Stimulated activated naive B cell treated with anti-CD40 and anti-IgM and Interleukin-4, amounts not matched to agents 10 μg/mL and 1 μg/mL and 100 μg/mL, for 72 hours (primary cell): ENCODE measurements at regions not wholly inside any gene's neighbourhood (a gene's known extent, or its start where the extent isn't known, plus 50 kb on each side); places are given as distances from the start of the nearest gene placed in this dataset.

Experiments
- ATAC-seq, 2 donors: fragments of 150-1000 bp; cut with Tn5 transposase; replicated peaks; 2 replicates each; pipeline ENCODE4 v1.10.0; 2021; ENCODE audit warnings: moderate library complexity in 1 of 2
- DNase-seq: peaks from one replicate; pipeline ENCODE4 v3.0.0; 2021
- H3K27ac Mint-ChIP-seq: one replicate; pipeline ENCODE4 v1.8.0; 2022; ENCODE audit warnings: mild to moderate bottlenecking, mixed read lengths
- H3K27me3 Mint-ChIP-seq, 2 donors: one replicate each; pipeline ENCODE4 v1.8.0; 2022; ENCODE audit warnings: mixed read lengths in 2 of 2
- H3K36me3 Mint-ChIP-seq, 2 donors: one replicate each; pipeline ENCODE4 v1.8.0; 2022; ENCODE audit warnings: mixed read lengths in 2 of 2, mild to moderate bottlenecking in 1 of 2
- H3K4me1 Mint-ChIP-seq, 2 donors: one replicate each; pipeline ENCODE4 v1.8.0; 2022; ENCODE audit warnings: mixed read lengths in 2 of 2, mild to moderate bottlenecking in 1 of 2
- H3K4me3 Mint-ChIP-seq, 2 donors: one replicate each; pipeline ENCODE4 v1.8.0; 2022; ENCODE audit warnings: mild to moderate bottlenecking in 2 of 2, mixed read lengths in 2 of 2, moderate library complexity in 1 of 2
- H3K9me3 Mint-ChIP-seq, 2 donors: one replicate each; pipeline ENCODE4 v1.8.0; 2022; ENCODE audit warnings: mixed read lengths in 2 of 2, mild to moderate bottlenecking in 1 of 2

DNA sequence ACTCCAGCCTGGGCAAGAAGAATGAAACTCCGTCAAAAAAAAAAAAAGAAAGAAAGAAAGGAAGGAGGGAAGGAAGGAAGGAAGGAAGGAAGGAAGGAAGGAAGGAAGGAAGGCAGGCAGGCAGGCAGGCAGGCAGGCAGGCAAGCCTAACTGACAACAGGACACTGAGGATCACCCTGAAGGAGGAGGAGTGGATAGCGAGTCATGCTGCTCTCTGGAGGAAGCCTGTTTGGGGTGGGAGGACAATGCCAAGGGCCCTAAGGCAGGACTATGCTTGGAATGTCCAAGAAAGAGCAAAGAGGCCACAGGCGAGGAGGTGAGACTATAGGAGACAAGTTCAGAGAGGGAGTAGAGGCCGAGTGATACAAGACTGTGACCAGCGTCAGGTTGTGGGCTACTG lies 107.0 kb upstream of the PARD3 start:
- ATAC-seq (no peak), DNase-seq (no peak)
- Mint-ChIP-seq H3K36me3 (peaks cover 0 to 2% of the 10 kb centered on the region in 2 donors), H3K4me1 (no peaks in the 10 kb centered on the region), H3K27ac (no peak overlapping the region), H3K27me3 (no peaks in the 10 kb centered on the region), H3K9me3 (peaks cover 8 to 10% of the 10 kb centered on the region in 2 donors), H3K4me3 (no peak overlapping the region)

DNA sequence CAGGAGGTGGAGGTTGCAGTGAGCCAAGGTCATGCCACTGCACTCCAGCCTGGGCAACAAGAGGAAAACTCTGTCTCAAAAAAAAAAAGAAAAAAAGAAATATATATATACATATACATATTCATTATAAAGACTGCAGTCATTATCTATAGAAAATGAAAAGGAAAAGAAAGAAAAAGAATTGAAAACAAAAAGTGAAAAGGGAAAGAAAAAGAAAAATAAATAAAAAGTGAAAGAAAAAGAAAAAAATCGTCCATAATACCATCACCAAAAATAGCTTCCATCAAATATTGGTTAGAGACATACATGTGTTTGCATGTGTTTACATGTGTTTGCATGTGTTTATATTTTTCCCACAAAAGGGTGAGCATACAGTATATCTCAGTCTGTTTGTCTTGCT lies 105.5 kb upstream of the PARD3 start:
- Mint-ChIP-seq H3K4me1 (no peaks in the 10 kb centered on the region), H3K27ac (no peak overlapping the region), H3K9me3 (peaks cover 8 to 10% of the 10 kb centered on the region in 2 donors), H3K27me3 (no peaks in the 10 kb centered on the region), H3K4me3 (no peak overlapping the region), H3K36me3 (peaks cover 0 to 2% of the 10 kb centered on the region in 2 donors)
- DNase-seq (no peak), ATAC-seq (no peak)

DNA sequence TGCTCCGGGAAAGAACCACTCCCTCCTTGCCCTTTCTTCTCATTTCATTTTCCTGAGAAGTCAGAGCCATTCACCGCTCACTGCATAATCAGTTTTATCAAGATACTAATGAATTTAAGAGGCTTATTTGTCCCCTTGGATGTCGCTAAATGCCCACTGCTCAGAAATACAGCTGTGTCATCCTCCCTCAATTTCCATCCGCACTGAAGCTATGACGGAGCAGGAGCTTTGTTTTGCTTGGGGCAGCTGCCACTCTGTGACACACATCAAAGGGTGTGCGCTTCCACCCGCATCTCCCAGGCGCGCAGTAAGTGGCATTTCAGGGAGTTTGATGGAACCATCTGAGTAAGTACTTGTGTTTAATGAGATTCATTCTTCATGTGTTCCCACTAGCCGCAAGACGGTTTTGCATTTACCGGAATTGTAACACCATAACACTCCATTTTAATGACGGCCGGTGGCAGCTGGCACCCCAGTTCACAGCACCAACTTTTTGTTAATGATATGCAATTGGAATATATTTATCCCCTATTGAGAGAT lies 103.8 kb upstream of the PARD3 start:
- no peak for ATAC-seq
- Mint-ChIP-seq H3K9me3 (peaks cover 3 to 7% of the 10 kb centered on the region in 2 donors), H3K4me1 (no peaks in the 10 kb centered on the region), H3K36me3 (no peaks in the 10 kb centered on the region), H3K27ac (no peak overlapping the region), H3K27me3 (no peaks in the 10 kb centered on the region), H3K4me3 (no peak overlapping the region)
- DNase-seq, result no peak

DNA sequence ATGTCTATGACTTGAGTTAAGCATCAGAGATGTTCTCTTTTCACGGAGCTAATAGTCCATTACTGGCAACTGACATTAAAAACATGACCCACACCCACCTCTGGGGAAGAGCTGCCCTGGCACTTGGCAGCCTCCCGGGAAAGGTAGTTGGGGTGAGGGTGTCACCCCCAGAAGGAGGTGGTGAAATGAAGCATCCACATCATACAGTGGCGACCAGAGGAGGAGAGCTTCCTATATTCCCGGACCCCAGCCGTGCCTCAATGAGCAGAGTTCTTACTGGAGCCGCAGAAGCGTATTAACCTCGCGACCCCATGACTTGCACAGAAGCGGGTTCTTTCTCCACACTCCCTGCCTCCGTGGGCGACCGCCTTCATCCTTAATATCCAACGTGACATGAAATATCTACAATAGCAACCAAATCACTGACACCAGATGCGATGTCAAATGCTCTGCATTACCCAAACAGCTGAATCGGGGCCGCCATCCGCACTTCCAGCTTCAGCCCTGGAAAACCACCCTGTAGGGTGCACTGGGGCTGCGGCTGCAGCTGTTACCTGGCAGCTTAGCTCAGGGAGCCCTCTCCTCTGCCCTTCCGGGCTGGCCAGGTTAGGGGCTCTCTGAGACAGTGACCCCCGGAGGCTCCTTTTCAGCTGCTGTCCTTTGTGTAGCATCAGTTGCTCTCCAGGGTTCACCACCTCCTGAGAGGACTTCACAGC lies 103.1 kb upstream of the PARD3 start:
- Mint-ChIP-seq H3K27ac (no peak overlapping the region), H3K9me3 (peaks cover 3 to 7% of the 10 kb centered on the region in 2 donors), H3K4me3 (no peak overlapping the region), H3K4me1 (no peaks in the 10 kb centered on the region), H3K27me3 (no peaks in the 10 kb centered on the region), H3K36me3 (no peaks in the 10 kb centered on the region)
- DNase-seq, result no peak
- ATAC-seq, result no peak

DNA sequence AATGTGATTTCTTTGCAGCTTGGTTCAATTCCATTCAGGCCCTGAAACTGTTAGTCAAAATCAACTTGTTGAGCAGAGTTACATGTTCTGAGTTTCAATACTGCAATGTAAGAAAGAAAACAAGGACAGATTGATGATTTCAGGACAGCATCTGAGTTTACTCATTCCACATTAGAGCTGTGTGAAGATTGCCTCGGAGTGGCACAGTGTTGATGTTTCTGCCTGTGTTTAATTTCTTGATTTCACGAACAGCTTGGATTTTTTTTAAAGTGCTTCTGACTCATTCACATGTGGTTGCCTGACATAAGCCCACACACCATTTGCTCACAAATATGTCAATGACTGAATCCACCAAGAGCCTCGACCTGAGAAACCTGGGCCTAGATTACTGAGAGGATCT lies 101.2 kb upstream of the PARD3 start:
- Mint-ChIP-seq H3K36me3 (no peaks in the 10 kb centered on the region), H3K9me3 (peaks cover 0 to 1% of the 10 kb centered on the region in 2 donors), H3K4me3 (no peak overlapping the region), H3K4me1 (no peaks in the 10 kb centered on the region), H3K27ac (no peak overlapping the region), H3K27me3 (no peaks in the 10 kb centered on the region)
- ATAC-seq (no peak), DNase-seq (no peak)

DNA sequence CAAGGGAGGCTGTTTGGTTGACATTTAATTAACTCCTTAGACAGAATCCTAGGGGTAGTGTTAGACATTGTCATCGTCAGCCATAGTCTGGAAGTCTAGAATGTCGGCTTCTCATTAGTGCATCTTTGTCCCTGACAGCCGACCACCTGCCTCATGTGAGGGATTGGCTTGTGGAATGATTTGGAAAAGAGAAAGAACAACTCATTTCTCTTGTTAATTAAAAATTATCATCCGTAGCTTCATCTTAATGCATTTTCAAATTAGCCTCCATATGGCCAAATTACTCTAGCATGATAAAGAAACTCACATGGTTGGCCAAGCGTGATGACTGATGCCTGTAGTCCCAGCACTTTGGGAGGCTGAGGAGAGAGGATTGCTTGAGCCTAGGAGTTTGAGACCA lies 97.7 kb upstream of the PARD3 start:
- ATAC-seq (no peak), DNase-seq (no peak)
- H3K27ac Mint-ChIP-seq, result no peak overlapping the region
- no peaks in the 10 kb centered on the region for H3K36me3 Mint-ChIP-seq
- H3K27me3 Mint-ChIP-seq, result no peaks in the 10 kb centered on the region
- H3K4me3 Mint-ChIP-seq, result no peak overlapping the region
- peaks cover 0 to 1% of the 10 kb centered on the region in 2 donors for H3K9me3 Mint-ChIP-seq
- no peaks in the 10 kb centered on the region for H3K4me1 Mint-ChIP-seq

DNA sequence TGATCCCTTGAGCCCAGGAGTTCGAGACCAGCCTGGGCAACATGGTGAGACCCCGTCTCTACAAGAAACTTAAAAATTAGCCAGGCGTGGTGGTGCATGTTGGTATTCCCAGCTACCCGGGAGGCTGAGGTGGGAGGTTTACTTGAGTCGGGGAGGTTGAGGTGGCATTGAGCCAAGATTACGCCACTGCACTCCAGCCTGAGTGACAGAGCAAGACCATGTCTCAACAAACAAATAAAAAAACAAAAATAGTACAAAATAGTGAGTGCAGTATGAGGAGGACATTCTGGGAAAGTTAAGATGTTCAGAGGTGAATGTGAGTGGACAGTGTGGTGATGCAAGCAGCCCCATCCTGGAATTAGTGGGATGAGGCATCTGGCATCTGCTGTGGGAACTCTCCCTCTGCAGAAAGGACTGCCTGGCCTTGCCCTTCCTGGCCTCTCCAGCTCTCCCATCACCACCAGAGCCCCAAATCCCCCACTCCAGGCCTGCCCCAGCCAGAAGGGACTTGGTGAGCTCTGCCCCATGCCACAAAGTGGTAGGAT lies 96.6 kb upstream of the PARD3 start:
- H3K36me3 Mint-ChIP-seq, result no peaks in the 10 kb centered on the region
- ATAC-seq (no peak), DNase-seq (no peak)
- H3K4me3 Mint-ChIP-seq, result no peak overlapping the region
- no peaks in the 10 kb centered on the region for H3K27me3 Mint-ChIP-seq
- H3K9me3 Mint-ChIP-seq, result peaks cover 0 to 1% of the 10 kb centered on the region in 2 donors
- H3K27ac Mint-ChIP-seq, result no peak overlapping the region
- H3K4me1 Mint-ChIP-seq, result no peaks in the 10 kb centered on the region

DNA sequence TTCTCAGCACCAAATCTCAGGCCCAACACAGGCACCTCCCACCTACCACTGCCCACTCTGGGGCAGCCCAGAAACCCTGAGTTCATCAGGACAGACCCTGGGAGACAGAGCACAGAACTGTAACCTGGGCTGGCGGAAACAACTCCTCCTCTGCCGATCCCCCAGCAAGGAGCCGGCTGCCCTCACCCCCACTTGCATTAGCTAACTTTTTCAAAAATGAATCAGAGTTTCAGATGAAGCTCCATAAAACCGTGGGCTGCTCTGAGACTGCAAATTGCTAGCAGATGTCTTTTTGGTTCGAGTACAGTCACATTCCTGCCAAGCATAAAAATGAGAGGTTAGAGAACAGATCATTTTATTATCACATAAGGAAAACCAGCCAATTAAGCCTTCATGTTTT lies 93.4 kb upstream of the PARD3 start:
- Mint-ChIP-seq H3K27me3 (no peaks in the 10 kb centered on the region), H3K4me1 (no peaks in the 10 kb centered on the region), H3K36me3 (no peaks in the 10 kb centered on the region), H3K4me3 (no peak overlapping the region), H3K9me3 (peaks cover 0 to 1% of the 10 kb centered on the region in 2 donors), H3K27ac (no peak overlapping the region)
- DNase-seq (no peak), ATAC-seq (no peak)

DNA sequence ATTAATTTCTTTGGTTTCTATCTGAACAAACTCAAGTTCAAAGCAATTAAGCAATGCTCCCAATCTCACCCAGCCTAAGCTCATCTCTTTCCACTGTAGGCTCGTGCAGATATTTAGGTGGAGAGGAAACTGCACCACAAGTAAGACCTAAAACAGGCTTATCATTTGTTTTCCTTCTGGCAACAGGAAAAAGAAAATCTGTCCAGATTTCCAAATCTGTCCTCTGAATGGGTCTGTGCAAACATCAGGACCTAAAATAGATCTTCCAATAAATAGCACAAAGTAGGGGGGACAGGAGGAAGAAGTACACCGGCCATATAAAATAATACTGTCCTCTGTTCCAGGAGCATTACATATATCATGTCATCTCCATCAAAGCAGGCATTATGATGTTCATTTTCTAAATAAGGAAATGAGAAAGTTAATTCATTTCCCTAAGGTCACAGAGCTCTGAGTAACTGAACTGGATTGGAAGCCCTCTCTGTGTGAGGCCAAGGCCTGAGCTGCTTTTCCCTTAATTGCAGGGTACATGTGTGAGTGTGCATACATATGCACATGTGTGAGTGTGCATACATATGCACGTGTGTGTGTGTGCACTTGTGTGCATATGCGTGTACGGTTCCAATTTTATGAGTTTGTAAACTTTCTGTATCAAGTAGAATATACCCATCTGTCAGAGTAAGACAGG lies 92.8 kb upstream of the PARD3 start:
- Mint-ChIP-seq H3K4me3 (no peak overlapping the region), H3K27ac (no peak overlapping the region), H3K9me3 (peaks cover 0 to 1% of the 10 kb centered on the region in 2 donors), H3K4me1 (no peaks in the 10 kb centered on the region), H3K27me3 (no peaks in the 10 kb centered on the region), H3K36me3 (no peaks in the 10 kb centered on the region)
- DNase-seq (no peak), ATAC-seq (peak in 1 of 2 donors; percentile 16)

DNA sequence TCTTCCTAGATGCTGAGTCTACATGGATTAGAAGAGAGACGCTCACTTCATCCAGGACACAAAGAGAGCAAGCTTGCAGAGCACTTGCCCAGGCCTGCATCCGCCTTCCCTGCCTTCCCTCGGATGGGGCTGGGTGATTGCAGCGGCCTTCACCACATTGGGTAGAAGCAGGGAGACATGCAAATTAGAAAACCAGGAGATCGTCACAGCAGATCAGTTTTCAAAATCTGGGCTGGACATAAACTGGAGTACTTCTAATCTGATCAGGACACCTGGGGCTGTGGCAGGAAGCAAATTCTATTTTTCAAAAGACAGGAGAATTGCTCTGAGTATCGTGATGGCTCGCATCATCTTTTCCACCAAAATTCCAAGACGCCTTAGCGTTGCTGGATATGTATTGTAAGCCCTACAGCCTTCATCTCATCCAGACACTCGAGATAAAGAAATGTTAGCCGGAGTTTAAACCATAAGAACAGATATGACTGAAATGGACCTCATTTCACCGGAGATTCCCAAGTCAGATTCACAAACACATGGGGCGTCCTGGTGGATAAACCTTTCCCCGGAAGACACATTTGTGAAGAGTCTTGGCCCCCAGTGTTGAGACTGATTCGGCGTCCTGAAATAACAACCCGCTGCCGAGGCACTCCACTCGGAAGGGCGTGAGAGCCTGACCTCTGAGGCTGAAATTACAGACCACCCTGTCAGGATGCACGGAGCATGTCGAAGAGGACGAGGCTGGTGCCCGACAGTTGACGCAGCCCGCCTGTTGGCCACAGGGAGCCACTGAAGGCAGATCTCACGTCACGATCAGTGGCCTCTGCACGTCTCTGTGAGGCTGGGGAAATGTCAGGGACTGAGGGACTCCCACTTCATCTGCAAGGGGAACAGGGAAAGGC lies 91.2 kb upstream of the PARD3 start:
- no peak for ATAC-seq
- no peak overlapping the region for H3K27ac Mint-ChIP-seq

DNA sequence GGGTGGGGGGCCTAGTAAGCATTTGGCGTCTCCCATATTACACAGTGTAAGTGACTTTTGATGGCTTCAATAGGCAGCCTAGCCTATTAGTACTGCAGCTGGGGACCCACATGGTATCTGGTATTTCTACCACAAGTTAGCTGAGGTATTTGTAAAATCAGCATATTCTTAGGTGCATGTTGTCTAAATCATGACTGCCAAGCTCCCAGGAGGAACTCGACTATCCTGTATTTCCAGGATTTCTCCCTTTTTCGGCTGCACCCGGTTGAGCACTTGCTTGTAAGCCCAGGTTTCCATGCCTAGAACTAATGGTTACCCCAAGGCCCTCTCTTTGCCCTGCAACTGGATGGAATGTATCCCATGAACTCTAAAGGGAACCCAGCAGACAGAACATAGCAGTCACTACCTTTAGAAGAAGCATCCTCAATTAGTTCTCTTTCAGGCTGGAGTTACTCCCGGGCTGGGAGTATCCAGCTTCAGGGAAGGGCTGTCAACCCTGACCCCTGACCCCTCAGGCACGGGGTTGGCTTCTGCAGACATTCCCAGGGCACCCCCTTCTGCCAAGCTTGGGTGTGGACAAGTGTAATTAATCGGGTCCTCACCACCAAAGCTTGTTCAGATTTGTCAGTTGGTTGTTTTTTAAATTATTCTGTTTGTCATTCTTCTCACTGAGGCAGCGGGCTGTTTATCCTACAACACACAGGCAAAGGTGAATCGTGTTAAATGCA lies 90.3 kb upstream of the PARD3 start:
- Mint-ChIP-seq H3K36me3 (no peaks in the 10 kb centered on the region), H3K9me3 (no peaks in the 10 kb centered on the region), H3K27me3 (no peaks in the 10 kb centered on the region), H3K4me3 (no peak overlapping the region), H3K4me1 (no peaks in the 10 kb centered on the region), H3K27ac (no peak overlapping the region)
- ATAC-seq (no peak), DNase-seq (no peak)

More for the DNA sequence above, 91.2 kb upstream of the PARD3 start:
- no peak for DNase-seq
- Mint-ChIP-seq H3K9me3 (no peaks in the 10 kb centered on the region), H3K27me3 (no peaks in the 10 kb centered on the region), H3K36me3 (no peaks in the 10 kb centered on the region), H3K4me3 (no peak overlapping the region), H3K4me1 (no peaks in the 10 kb centered on the region)

DNA sequence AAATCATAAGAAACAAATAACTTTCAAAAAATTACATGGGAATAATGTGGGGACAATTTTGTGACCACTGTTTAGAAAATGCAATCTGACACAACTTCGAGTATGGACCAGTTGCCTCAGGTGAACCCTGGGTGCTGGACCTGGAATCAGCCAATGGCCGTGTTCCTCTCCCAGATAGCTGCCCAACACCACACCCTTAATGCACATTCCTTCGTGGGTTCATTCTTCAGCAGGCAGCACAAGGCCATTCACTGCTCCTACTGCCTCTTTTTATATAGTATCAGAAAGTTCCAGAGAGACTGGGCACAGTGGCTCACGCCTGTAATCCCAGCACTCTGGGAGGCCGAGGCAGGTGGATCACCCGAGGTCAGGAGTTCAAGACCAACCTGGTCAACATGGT lies 89.1 kb upstream of the PARD3 start:
- no peak for DNase-seq
- H3K27me3 Mint-ChIP-seq, result no peaks in the 10 kb centered on the region

DNA sequence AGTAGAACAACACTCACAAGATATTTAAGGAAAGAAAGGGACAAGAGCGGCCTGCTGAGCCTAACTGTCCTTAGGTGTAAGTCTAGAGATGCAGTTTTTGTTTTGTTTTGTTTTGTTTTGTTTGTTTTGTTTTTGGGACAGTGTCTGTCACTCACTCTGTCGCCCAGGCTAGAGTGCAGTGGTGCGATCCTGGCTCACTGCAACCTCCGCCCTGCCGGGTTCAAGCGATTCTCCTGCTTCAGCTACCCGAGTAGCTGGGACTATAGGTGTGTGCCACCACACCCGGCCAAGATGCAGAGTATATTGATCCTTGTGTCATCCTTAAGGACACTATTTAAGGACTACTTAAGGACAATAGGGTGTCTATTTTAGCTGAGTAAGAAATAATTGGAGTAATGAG lies 84.1 kb upstream of the PARD3 start:
- Mint-ChIP-seq H3K4me1 (no peaks in the 10 kb centered on the region), H3K36me3 (no peaks in the 10 kb centered on the region), H3K27ac (no peak overlapping the region), H3K4me3 (no peak overlapping the region), H3K27me3 (peaks cover 6 to 7% of the 10 kb centered on the region in 2 donors), H3K9me3 (peaks cover 1 to 3% of the 10 kb centered on the region in 2 donors)
- no peak for DNase-seq
- no peak for ATAC-seq

More for the DNA sequence above, 89.1 kb upstream of the PARD3 start:
- Mint-ChIP-seq H3K9me3 (peaks cover 1 to 3% of the 10 kb centered on the region in 2 donors), H3K4me1 (no peaks in the 10 kb centered on the region), H3K27ac (no peak overlapping the region), H3K36me3 (no peaks in the 10 kb centered on the region), H3K4me3 (no peak overlapping the region)
- ATAC-seq, result no peak
